Activated CD4-positive, CD25-positive, alpha-beta regulatory T cell treated with anti-CD3 and anti-CD28 coated beads, Interleukin-2, amount 50 U/mL, for 16 hours (primary cell): ENCODE measurements at regions not wholly inside any gene's neighbourhood (a gene's known extent, or its start where the extent isn't known, plus 50 kb on each side); places are given as distances from the start of the nearest gene placed in this dataset.
A peak's percentile ranks its signal among the peaks of the same experiment; 100 is the strongest.

Experiments
- DNase-seq: peaks from one replicate; pipeline ENCODE4 v3.0.0-alpha.2; 2020; ENCODE audit warnings: low read depth, low spot score

GRCh38 chr12:92032101-92032500 lies 113.5 kb downstream of the BTG1 start:
- no peak for DNase-seq

GRCh38 chr12:92030618-92031017 lies 115.0 kb downstream of the BTG1 start:
- DNase-seq: peak; percentile 45

- DNase-seq: no peak
Measured at GRCh38 chr12:92029902-92030586, 115.6 kb downstream of the BTG1 start.

- DNase-seq: no peak
Measured at GRCh38 chr12:92029136-92029535, 116.5 kb downstream of the BTG1 start.

- no peak for DNase-seq
Measured at GRCh38 chr12:92028441-92028709, 117.3 kb downstream of the BTG1 start.

GRCh38 chr12:92027701-92028440 lies 117.8 kb downstream of the BTG1 start:
- no peak for DNase-seq

GRCh38 chr12:92027243-92027642 lies 118.4 kb downstream of the BTG1 start:
- DNase-seq: no peak

- DNase-seq: no peak
Measured at GRCh38 chr12:92025462-92026207, 120.0 kb downstream of the BTG1 start.

- no peak for DNase-seq
Measured at GRCh38 chr12:92022093-92022492, 123.6 kb downstream of the BTG1 start.

GRCh38 chr12:92021666-92022035 lies 124.0 kb downstream of the BTG1 start:
- DNase-seq: no peak

- DNase-seq: no peak
Measured at GRCh38 chr12:92020983-92021665, 124.5 kb downstream of the BTG1 start.

GRCh38 chr12:92019491-92020277 lies 126.0 kb downstream of the BTG1 start:
- no peak for DNase-seq

GRCh38 chr12:92012691-92013090 lies 133.0 kb downstream of the BTG1 start:
- no peak for DNase-seq

- no peak for DNase-seq
Measured at GRCh38 chr12:92010853-92011701, 134.6 kb downstream of the BTG1 start.

GRCh38 chr12:92010368-92010767 lies 135.3 kb downstream of the BTG1 start:
- DNase-seq: no peak

- no peak for DNase-seq
Measured at GRCh38 chr12:92008345-92008744, 137.3 kb downstream of the BTG1 start.

GRCh38 chr12:92007787-92008186 lies 137.9 kb downstream of the BTG1 start:
- DNase-seq: no peak

- DNase-seq: no peak
Measured at GRCh38 chr12:92003701-92004100, 141.9 kb downstream of the BTG1 start.

GRCh38 chr12:92002673-92003382 lies 142.8 kb downstream of the BTG1 start:
- no peak for DNase-seq

GRCh38 chr12:92002195-92002649 lies 143.4 kb downstream of the BTG1 start:
- no peak for DNase-seq
